Astrocyte of the cerebellum (primary cell): ENCODE measurements at regions not wholly inside any gene's neighbourhood (a gene's known extent, or its start where the extent isn't known, plus 50 kb on each side); places are given as distances from the start of the nearest gene placed in this dataset.

Source experiments
- DNase-seq: peaks from one replicate; pipeline ENCODE4 v3.0.0-alpha.2; 2011; ENCODE audit warnings: low read depth
- H3K4me3 ChIP-seq: 2 replicates; pipeline ENCODE4 v1.5.1; 2011; ENCODE audit warnings: mild to moderate bottlenecking, low read depth, low read length, moderate library complexity
- in situ Hi-C: cut with HindIII; loops from 2 replicates; pipeline ENCODE4 v1.10.0; 2017; ENCODE audit warnings: low sequenced_read_pairs
- TF ChIP-seq, protein P1 (sequence below): IDR thresholded peaks from 2 replicates; pipeline ENCODE4 v1.5.1; 2012; ENCODE audit warnings: low read length, low read depth, moderate library complexity, mild to moderate bottlenecking; ENCODE audit errors: missing control alignments

GRCh38 chr13:97851269-97851668, 102.2 kb upstream of the IPO5 start:
- no peak for DNase-seq
- TF ChIP-seq, protein P1, sequence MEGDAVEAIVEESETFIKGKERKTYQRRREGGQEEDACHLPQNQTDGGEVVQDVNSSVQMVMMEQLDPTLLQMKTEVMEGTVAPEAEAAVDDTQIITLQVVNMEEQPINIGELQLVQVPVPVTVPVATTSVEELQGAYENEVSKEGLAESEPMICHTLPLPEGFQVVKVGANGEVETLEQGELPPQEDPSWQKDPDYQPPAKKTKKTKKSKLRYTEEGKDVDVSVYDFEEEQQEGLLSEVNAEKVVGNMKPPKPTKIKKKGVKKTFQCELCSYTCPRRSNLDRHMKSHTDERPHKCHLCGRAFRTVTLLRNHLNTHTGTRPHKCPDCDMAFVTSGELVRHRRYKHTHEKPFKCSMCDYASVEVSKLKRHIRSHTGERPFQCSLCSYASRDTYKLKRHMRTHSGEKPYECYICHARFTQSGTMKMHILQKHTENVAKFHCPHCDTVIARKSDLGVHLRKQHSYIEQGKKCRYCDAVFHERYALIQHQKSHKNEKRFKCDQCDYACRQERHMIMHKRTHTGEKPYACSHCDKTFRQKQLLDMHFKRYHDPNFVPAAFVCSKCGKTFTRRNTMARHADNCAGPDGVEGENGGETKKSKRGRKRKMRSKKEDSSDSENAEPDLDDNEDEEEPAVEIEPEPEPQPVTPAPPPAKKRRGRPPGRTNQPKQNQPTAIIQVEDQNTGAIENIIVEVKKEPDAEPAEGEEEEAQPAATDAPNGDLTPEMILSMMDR, result no peak
- in situ Hi-C loops, result loop anchor here (25.0 kb wide), 1 partner anchor 811 kb away; no protein-coding TSS in a partner anchor
- H3K4me3 ChIP-seq, result no peak overlapping the region

DNA sequence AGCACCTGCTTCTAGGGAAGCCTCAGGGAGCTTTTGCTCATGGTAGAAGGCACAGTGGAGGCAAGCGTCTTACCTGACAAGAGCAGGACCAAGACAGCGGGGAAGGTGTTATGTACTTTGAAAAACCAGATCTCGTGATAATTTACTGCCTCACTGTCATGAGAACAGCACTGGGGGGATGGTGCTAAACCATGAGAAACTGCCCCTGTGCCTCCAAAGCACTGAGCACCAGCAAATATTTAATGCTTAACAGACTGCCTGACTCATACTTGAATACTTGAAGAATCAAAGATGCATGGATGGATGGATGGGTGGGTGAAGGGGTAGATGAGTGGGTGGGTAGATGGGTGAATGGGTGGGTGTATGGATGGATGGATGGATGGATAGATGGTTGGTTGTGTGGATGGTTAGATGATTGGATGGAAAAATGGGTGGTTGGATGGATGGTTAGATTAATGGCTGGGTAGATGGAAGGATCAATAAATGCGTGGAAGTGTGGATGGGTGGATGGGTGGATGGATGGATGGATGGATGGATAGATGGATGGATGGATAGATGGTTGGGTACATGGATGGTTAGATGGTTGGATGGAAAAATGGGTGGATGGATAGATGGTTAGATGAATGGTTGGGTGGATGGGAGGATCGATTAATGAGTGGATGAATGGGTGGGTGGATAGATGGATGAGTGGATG, 101.1 kb upstream of the IPO5 start:
- H3K4me3 ChIP-seq, result no peak overlapping the region
- TF ChIP-seq, protein P1, result no peak
- no peak for DNase-seq
- in situ Hi-C loops, result loop anchor here (25.0 kb wide), 1 partner anchor 810 kb away; no protein-coding TSS in a partner anchor

- DNase-seq, result no peak
- TF ChIP-seq, protein P1, result no peak
- in situ Hi-C loops, result loop anchor here (25.0 kb wide), 1 partner anchor 809 kb away; no protein-coding TSS in a partner anchor
- no peak overlapping the region for H3K4me3 ChIP-seq
Observed at GRCh38 chr13:97853550-97853949, 99.9 kb upstream of the IPO5 start.

DNA sequence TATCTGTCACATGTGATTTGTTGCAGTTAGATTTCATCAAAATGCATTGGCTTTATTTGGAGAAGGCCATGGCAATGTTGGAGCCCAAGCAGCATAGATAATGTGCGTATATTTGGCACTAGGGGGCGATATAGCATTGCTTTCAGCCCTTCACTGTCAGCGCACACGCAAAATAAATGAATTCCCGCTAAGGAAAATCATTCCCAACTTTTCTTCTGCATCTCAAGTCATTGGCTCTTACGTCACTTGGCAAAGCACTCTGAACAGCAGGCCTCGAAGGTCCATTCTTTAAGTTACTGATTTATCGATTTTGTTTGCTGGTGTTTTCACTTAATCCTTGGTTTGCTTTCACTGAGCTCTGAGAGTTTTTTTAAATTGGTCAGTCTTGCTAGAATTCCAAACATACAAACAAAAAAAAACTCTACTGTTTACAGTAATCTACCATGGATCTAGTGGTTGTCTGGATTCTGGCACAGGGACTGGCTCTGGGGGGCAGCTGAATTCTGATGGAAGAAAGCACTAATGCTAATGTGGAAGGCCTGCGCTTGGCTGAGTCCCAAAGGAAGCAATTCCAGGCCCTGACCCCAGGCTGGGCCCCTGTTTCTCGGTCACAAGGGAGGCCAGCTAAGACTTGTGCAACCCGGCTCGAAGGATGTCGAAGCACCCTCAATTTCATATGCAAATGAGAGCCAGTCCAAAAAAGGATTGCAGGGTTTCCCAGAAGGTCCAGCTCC, 97.7 kb upstream of the IPO5 start:
- H3K4me3 ChIP-seq, result no peak overlapping the region
- TF ChIP-seq, protein P1, result peak; percentile 85
- in situ Hi-C loops, result loop anchor here (25.0 kb wide), 1 partner anchor 807 kb away; no protein-coding TSS in a partner anchor
- peak; percentile 76 for DNase-seq

DNA sequence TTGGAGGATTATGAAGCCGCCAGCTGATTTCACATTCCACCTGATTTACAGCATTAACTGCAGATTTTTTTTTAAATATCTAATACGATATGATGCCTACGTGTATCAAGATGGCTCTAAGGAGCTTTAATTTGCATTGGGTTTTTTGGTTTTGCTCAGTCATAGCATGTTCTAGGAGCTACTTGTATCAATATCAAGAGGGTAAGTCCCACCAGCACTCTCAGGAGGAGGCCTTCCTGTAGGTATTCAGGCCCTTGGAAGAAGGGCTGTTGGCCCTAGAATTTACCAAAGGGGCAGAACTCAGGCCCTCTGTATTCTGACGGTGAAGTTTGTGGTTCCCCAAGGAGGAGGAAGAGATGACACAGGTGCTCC, 97.2 kb upstream of the IPO5 start:
- TF ChIP-seq, protein P1, result no peak
- H3K4me3 ChIP-seq, result no peak overlapping the region
- in situ Hi-C loops, result loop anchor here (25.0 kb wide), 1 partner anchor 806 kb away; no protein-coding TSS in a partner anchor
- DNase-seq, result no peak

DNA sequence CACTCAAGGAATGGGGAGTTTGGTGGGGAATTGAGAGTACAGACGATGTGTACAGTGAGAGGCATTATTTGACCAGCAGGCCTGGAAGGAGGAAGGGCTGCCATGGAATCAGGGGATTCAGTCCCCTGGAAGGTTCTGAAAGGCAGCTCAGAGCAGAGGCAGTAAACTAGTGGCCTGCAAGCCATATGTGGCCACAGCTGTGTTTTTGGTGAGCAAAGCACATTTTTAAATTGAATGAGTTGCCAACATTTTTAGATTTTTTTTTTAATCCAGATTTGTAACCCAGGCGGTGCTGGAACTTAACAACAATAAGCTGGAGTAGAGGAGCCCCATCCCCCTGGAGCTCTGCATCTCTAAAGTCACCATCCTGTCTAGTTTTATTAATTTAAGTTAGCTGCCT, 95.3 kb upstream of the IPO5 start:
- in situ Hi-C loops, result loop anchor here (25.0 kb wide), 1 partner anchor 804 kb away; no protein-coding TSS in a partner anchor
- TF ChIP-seq, protein P1, result no peak
- H3K4me3 ChIP-seq, result no peak overlapping the region
- DNase-seq, result no peak
